ENCODE measurements at regions not wholly inside any gene's neighbourhood (a gene's known extent, or its start where the extent isn't known, plus 50 kb on each side); places are given as distances from the start of the nearest gene placed in this dataset.
A peak's percentile ranks its signal among the peaks of the same experiment; 100 is the strongest.
"Not testable (repeated sequence)": the region's sequence is repeated elsewhere in the genome, so short reads cannot be mapped to it uniquely, and the experiment has no call there.

DNA sequence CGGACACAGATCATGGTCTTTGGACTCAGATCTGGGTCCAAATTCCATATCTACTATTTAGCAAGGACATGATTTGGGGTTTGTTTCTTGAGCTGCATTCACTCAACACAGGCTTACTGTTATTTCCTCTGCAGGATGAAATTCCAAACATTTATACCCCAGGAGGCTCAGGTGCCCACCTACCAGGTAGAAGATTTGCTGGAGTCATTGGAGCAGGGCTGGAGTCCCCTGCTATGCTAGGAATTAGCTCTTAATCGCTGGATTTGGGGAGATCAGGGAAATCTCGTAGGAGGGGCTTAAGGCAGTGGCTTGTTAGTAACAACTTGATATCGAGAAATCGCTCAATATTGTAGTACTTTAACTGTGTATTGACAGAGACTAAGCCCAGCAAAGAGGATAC, 193.0 kb downstream of the IL20RB start:
- in situ Hi-C loops (cut with HindIII; ENCODE audit: extremely low pct_ligation_motif_present, low pct_unique_long_range_greater_than_20kb) = no loop called here
- Histone ChIP-seq H3K27me3 (ENCODE audit: control insufficient read depth in 1 of 2, insufficient read depth in 2 of 2, low read length in 2 of 2) (no peaks in the 10 kb centered on the region; a peak in 2 of 5 replicates), H3K27ac (ENCODE audit: extremely low read length, insufficient read depth, low read length) (no peak overlapping the region), H3K9ac (ENCODE audit: insufficient read depth, low read depth, low read length) (no peak overlapping the region), H3K79me2 (ENCODE audit: insufficient read depth, low read length) (no peaks in the 10 kb centered on the region), H3K9me3 (ENCODE audit: low read length) (no peaks in the 10 kb centered on the region), H3K4me1 (ENCODE audit: insufficient read depth, low read length) (no peaks in the 10 kb centered on the region), H3K36me3 (replicated peaks in 1 of 2; ENCODE audit: control insufficient read depth in 1 of 2, insufficient read depth in 2 of 2, low read length in 2 of 2) (no peaks in the 10 kb centered on the region), H3K4me2 (ENCODE audit: low read depth, low read length) (no peak overlapping the region), H2AFZ (ENCODE audit: low read length) (no peak overlapping the region), H3K4me3 (replicated peaks in 1 of 3; ENCODE audit: insufficient read depth in 1 of 3, low read depth in 2 of 3, low read length in 3 of 3) (no peak overlapping the region), H4K20me1 (ENCODE audit: insufficient read depth, low read length) (no peaks in the 10 kb centered on the region)
- 0 out of 2 replicates have a peak, but pooled peaks have one; percentile 12 for TF ChIP-seq HNF4A (CRISPR knock-in tag; IDR thresholded peaks at IDR 0.05)
- TF ChIP-seq YY1 (IDR thresholded peaks at IDR 0.05; ENCODE audit: insufficient read depth, insufficient replicate concordance, low read depth, low read length) = no peak
- intact Hi-C loops (cut with micrococcal nuclease; ENCODE audit: unreplicated experiment) = no loop called here
- ATAC-seq = no peak
- no peak for DNase-seq (ENCODE audit: low spot score)
- FAIRE-seq = no peak
- CTCF ChIA-PET (ENCODE audit: low intra/inter-chr PET ratio, low total read pairs) = no interaction called here
- WGBS (ENCODE audit: low lambda C conversion rate) = 13% methylated on average over 5 of the region's 5 CpGs
- no TSS peak for BruUV-seq (replicated peaks)
- POLR2A ChIA-PET = no interaction called here

DNA sequence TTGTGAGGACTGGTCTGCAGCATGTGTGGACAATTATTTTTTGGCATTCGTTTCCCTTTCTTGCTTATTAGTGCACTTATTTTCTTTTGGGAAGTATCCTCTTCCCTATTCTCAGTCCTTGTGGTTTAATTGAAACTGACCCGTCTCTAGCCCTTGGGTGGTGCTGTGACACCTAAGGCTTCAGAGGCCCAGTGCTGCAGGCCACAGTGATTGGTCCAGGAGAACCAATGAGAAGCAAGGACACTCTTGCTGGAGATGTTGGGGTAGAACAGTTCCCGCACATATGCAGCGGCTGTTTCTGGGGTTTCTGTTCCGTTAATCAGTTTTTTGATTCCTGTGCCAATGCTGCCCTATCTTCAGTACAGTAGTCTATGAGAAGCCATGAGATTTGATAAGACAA, 195.3 kb downstream of the IL20RB start:
- BruUV-seq (replicated peaks); H3K36me3 ChIP-seq (replicated peaks in 1 of 2; ENCODE audit: control insufficient read depth in 1 of 2, insufficient read depth in 2 of 2, low read length in 2 of 2); CTCF ChIA-PET (ENCODE audit: low intra/inter-chr PET ratio, low total read pairs); H3K4me1 ChIP-seq (ENCODE audit: insufficient read depth, low read length); H3K79me2 ChIP-seq (ENCODE audit: insufficient read depth, low read length); H3K9ac ChIP-seq (ENCODE audit: insufficient read depth, low read depth, low read length); H3K9me3 ChIP-seq (ENCODE audit: low read length); POLR2A ChIA-PET; ATAC-seq; H3K4me2 ChIP-seq (ENCODE audit: low read depth, low read length); FAIRE-seq; H2AFZ ChIP-seq (ENCODE audit: low read length); H3K27ac ChIP-seq (ENCODE audit: extremely low read length, insufficient read depth, low read length); H3K27me3 ChIP-seq (ENCODE audit: control insufficient read depth in 1 of 2, insufficient read depth in 2 of 2, low read length in 2 of 2); DNase-seq (ENCODE audit: low spot score); in situ Hi-C loops (cut with HindIII; ENCODE audit: extremely low pct_ligation_motif_present, low pct_unique_long_range_greater_than_20kb); H3K4me3 ChIP-seq (replicated peaks in 1 of 3; ENCODE audit: insufficient read depth in 1 of 3, low read depth in 2 of 3, low read length in 3 of 3); intact Hi-C loops (cut with micrococcal nuclease; ENCODE audit: unreplicated experiment); H4K20me1 ChIP-seq (ENCODE audit: insufficient read depth, low read length): not testable (repeated sequence)
- WGBS (ENCODE audit: low lambda C conversion rate) = 14% methylated on average over 5 of the region's 5 CpGs

All from HepG2 (cell line).